ENCODE measurements at regions not wholly inside any gene's neighbourhood (a gene's known extent, or its start where the extent isn't known, plus 50 kb on each side); places are given as distances from the start of the nearest gene placed in this dataset.

DNA sequence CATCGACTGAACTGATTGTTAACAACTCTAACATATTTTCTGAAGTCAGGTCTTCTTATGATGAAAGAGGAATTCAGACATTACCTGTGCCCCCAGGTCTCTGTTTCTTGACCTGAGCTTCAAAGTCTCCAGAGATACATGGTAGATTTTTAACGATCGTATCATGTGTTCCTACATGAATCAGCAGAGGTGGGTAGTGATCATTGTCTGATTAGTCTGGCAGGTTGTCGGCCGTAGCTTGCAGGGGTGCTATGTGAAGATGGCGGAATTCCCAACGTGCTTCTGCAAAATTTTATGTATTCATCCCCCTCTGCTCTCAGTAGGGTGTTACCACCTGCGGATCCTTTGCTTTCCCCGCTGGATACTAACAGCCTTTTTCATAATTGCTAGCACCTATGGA lies 581.9 kb downstream of the GATA3 start:
- H3K4me3 ChIP-seq (ENCODE audit: low read depth, low read length) = no peak overlapping the region
- TF ChIP-seq, protein P1, sequence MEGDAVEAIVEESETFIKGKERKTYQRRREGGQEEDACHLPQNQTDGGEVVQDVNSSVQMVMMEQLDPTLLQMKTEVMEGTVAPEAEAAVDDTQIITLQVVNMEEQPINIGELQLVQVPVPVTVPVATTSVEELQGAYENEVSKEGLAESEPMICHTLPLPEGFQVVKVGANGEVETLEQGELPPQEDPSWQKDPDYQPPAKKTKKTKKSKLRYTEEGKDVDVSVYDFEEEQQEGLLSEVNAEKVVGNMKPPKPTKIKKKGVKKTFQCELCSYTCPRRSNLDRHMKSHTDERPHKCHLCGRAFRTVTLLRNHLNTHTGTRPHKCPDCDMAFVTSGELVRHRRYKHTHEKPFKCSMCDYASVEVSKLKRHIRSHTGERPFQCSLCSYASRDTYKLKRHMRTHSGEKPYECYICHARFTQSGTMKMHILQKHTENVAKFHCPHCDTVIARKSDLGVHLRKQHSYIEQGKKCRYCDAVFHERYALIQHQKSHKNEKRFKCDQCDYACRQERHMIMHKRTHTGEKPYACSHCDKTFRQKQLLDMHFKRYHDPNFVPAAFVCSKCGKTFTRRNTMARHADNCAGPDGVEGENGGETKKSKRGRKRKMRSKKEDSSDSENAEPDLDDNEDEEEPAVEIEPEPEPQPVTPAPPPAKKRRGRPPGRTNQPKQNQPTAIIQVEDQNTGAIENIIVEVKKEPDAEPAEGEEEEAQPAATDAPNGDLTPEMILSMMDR (IDR thresholded peaks at IDR 0.05; ENCODE audit: insufficient read depth in 1 of 2, low read depth in 1 of 2, low read length in 1 of 2, severe bottlenecking in 1 of 2, unreplicated experiment in 1 of 2) = no peak
- Mint-ChIP-seq H3K4me3 (ENCODE audit: unreplicated experiment) (no peak overlapping the region), H3K27me3 (ENCODE audit: insufficient read depth, unreplicated experiment) (peaks cover 5% of the 10 kb centered on the region), H3K36me3 (ENCODE audit: insufficient read depth, unreplicated experiment) (no peaks in the 10 kb centered on the region), H3K4me1 (ENCODE audit: low read depth, unreplicated experiment) (peaks cover 8% of the 10 kb centered on the region), H3K27ac (ENCODE audit: unreplicated experiment) (no peak overlapping the region), H3K9me3 (ENCODE audit: unreplicated experiment) (peaks cover 8% of the 10 kb centered on the region)
- ChIA-PET CTCF (no interaction called here), POLR2A (no interaction called here)
- H3K36me3 ChIP-seq (ENCODE audit: control insufficient read depth, insufficient read depth, low read length) = no peaks in the 10 kb centered on the region
- BruUV-seq (replicated peaks) = no TSS peak
- no peaks in the 10 kb centered on the region for H3K27me3 ChIP-seq (replicated peaks; ENCODE audit: control insufficient read depth, insufficient read depth, low read length)
- H3K9me3 ChIP-seq = no peaks in the 10 kb centered on the region; the same call in 1 of the 2 replicates
- no peaks in the 10 kb centered on the region for H3K4me1 ChIP-seq
- DNase-seq = no peak
- intact Hi-C loops (cut with micrococcal nuclease; ENCODE audit: unreplicated experiment) = no loop called here

DNA sequence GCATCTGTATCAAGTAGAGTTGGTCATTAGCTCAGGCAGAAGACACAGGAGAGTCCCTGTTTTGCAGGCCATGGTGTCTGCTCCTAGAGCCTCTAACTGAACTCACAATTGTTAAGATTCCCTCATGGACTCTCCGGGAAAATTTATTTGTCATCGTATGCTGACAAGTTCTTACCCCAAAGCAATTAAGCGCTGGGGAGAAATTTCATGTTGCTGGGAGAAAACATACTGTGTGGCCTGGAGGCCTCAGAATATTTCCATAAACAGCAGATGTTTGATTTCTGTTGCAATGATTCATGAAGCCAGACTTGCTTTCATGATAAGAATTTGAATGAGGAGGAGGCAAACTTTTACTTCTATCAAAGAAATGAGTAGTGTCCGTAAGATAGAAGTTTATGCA lies 583.2 kb downstream of the GATA3 start:
- peaks cover 20% of the 10 kb centered on the region for H3K9me3 Mint-ChIP-seq (ENCODE audit: unreplicated experiment)
- H3K4me1 Mint-ChIP-seq (ENCODE audit: low read depth, unreplicated experiment) = peaks cover 8% of the 10 kb centered on the region
- Histone ChIP-seq H3K36me3 (ENCODE audit: control insufficient read depth, insufficient read depth, low read length) (no peaks in the 10 kb centered on the region), H3K4me1 (no peaks in the 10 kb centered on the region), H3K4me3 (ENCODE audit: low read depth, low read length) (no peak overlapping the region), H3K9me3 (no peaks in the 10 kb centered on the region; the same call in 1 of the 2 replicates), H3K27me3 (replicated peaks; ENCODE audit: control insufficient read depth, insufficient read depth, low read length) (no peaks in the 10 kb centered on the region)
- TF ChIP-seq, protein P1 (IDR thresholded peaks at IDR 0.05; ENCODE audit: insufficient read depth in 1 of 2, low read depth in 1 of 2, low read length in 1 of 2, severe bottlenecking in 1 of 2, unreplicated experiment in 1 of 2) = no peak
- ChIA-PET CTCF (no interaction called here), POLR2A (no interaction called here)
- intact Hi-C loops (cut with micrococcal nuclease; ENCODE audit: unreplicated experiment) = no loop called here
- H3K27ac Mint-ChIP-seq (ENCODE audit: unreplicated experiment) = no peak overlapping the region
- peaks cover 9% of the 10 kb centered on the region for H3K27me3 Mint-ChIP-seq (ENCODE audit: insufficient read depth, unreplicated experiment)
- BruUV-seq (replicated peaks) = no TSS peak
- H3K36me3 Mint-ChIP-seq (ENCODE audit: insufficient read depth, unreplicated experiment) = no peaks in the 10 kb centered on the region
- no peak overlapping the region for H3K4me3 Mint-ChIP-seq (ENCODE audit: unreplicated experiment)
- no peak for DNase-seq

GRCh38 chr10:8638088-8638672 lies 583.7 kb downstream of the GATA3 start:
- H3K36me3 Mint-ChIP-seq (ENCODE audit: insufficient read depth, unreplicated experiment) = no peaks in the 10 kb centered on the region
- no peak for DNase-seq
- Histone ChIP-seq H3K4me1 (no peaks in the 10 kb centered on the region), H3K9me3 (no peaks in the 10 kb centered on the region; the same call in 1 of the 2 replicates), H3K4me3 (ENCODE audit: low read depth, low read length) (no peak overlapping the region), H3K27me3 (replicated peaks; ENCODE audit: control insufficient read depth, insufficient read depth, low read length) (no peaks in the 10 kb centered on the region), H3K36me3 (ENCODE audit: control insufficient read depth, insufficient read depth, low read length) (no peaks in the 10 kb centered on the region)
- peaks cover 8% of the 10 kb centered on the region for H3K4me1 Mint-ChIP-seq (ENCODE audit: low read depth, unreplicated experiment)
- H3K4me3 Mint-ChIP-seq (ENCODE audit: unreplicated experiment) = no peak overlapping the region
- ChIA-PET POLR2A (no interaction called here), CTCF (no interaction called here)
- TF ChIP-seq, protein P1 (IDR thresholded peaks at IDR 0.05; ENCODE audit: insufficient read depth in 1 of 2, low read depth in 1 of 2, low read length in 1 of 2, severe bottlenecking in 1 of 2, unreplicated experiment in 1 of 2) = no peak
- H3K27me3 Mint-ChIP-seq (ENCODE audit: insufficient read depth, unreplicated experiment) = peaks cover 9% of the 10 kb centered on the region
- BruUV-seq (replicated peaks) = no TSS peak
- intact Hi-C loops (cut with micrococcal nuclease; ENCODE audit: unreplicated experiment) = no loop called here
- H3K27ac Mint-ChIP-seq (ENCODE audit: unreplicated experiment) = no peak overlapping the region
- H3K9me3 Mint-ChIP-seq (ENCODE audit: unreplicated experiment) = peaks cover 26% of the 10 kb centered on the region
